CD4-positive, CD25-positive, alpha-beta regulatory T cell (primary cell): ENCODE measurements at regions not wholly inside any gene's neighbourhood (a gene's known extent, or its start where the extent isn't known, plus 50 kb on each side); places are given as distances from the start of the nearest gene placed in this dataset.
"Not testable (repeated sequence)": the region's sequence is repeated elsewhere in the genome, so short reads cannot be mapped to it uniquely, and the experiment has no call there.

Source experiments
- ATAC-seq, 2 donors: fragments of 150-1000 bp; cut with Tn5 transposase; one replicate each; pipeline ENCODE4 v1.10.0; 2021; ENCODE audit warnings: low read depth in 2 of 2, moderate number of reproducible peaks in 2 of 2, moderate library complexity in 1 of 2
- DNase-seq, 3 donors: peaks; one replicate each; pipeline versions ENCODE4 v3.0.0 to v3.0.0-alpha.2; 2012 to 2022; ENCODE audit warnings: mixed read lengths in 1 of 3
- H3K27ac ChIP-seq: one replicate; pipeline ENCODE4 v1.7.0; 2013; ENCODE audit warnings: mild to moderate bottlenecking, low read length; ENCODE audit not compliant: insufficient read depth, poor library complexity, severe bottlenecking
- H3K27me3 ChIP-seq: one replicate; pipeline ENCODE4 v1.7.0; 2013; ENCODE audit warnings: low read length; ENCODE audit not compliant: control insufficient read depth, insufficient read depth
- H3K36me3 ChIP-seq: one replicate; pipeline ENCODE4 v1.7.0; 2013; ENCODE audit warnings: mild to moderate bottlenecking, low read length, moderate library complexity; ENCODE audit not compliant: control insufficient read depth, insufficient read depth
- H3K4me1 ChIP-seq: 2 replicates; pipeline ENCODE4 v1.7.0; 2013; ENCODE audit warnings: mild to moderate bottlenecking, low read length; ENCODE audit not compliant: insufficient read depth, control insufficient read depth, poor library complexity, severe bottlenecking
- H3K4me3 ChIP-seq: one replicate; pipeline ENCODE4 v1.7.0; 2013; ENCODE audit warnings: low read depth, mild to moderate bottlenecking, low read length, moderate library complexity
- H3K9me3 ChIP-seq, 2 experiments: 1 replicate in 1 of 2; 2 replicates in 1 of 2; pipeline ENCODE4 v1.7.0; 2013; ENCODE audit warnings: low read length in 2 of 2, mild to moderate bottlenecking in 1 of 2, moderate library complexity in 1 of 2; ENCODE audit not compliant: control insufficient read depth in 2 of 2
- H3K27ac Mint-ChIP-seq, 3 donors: one replicate each; pipeline ENCODE4 v1.8.0; 2020 to 2022; ENCODE audit warnings: mild to moderate bottlenecking in 3 of 3, mixed read lengths in 3 of 3, moderate library complexity in 2 of 3
- H3K27me3 Mint-ChIP-seq: one replicate; pipeline ENCODE4 v1.8.0; 2022; ENCODE audit warnings: mild to moderate bottlenecking, mixed read lengths
- H3K36me3 Mint-ChIP-seq: one replicate; pipeline ENCODE4 v1.8.0; 2020; ENCODE audit warnings: mixed read lengths
- H3K4me1 Mint-ChIP-seq, 4 donors: one replicate each; pipeline ENCODE4 v1.8.0; 2020 to 2022; ENCODE audit warnings: mixed read lengths in 4 of 4, mild to moderate bottlenecking in 1 of 4
- H3K4me3 Mint-ChIP-seq, 4 donors: one replicate each; pipeline ENCODE4 v1.8.0; 2020 to 2022; ENCODE audit warnings: mild to moderate bottlenecking in 4 of 4, mixed read lengths in 4 of 4, moderate library complexity in 3 of 4
- H3K9me3 Mint-ChIP-seq, 7 donors: one replicate each; pipeline ENCODE4 v1.8.0; 2020 to 2022; ENCODE audit warnings: mixed read lengths in 7 of 7, mild to moderate bottlenecking in 3 of 7, moderate library complexity in 2 of 7

GRCh38 chr7:119745280-119745679, 527.7 kb upstream of the KCND2 start:
- peaks cover 0 to 11% (median 2%) of the 10 kb centered on the region in 7 donors for H3K9me3 Mint-ChIP-seq
- not testable (repeated sequence) for H3K4me1 Mint-ChIP-seq, H3K4me1 ChIP-seq, H3K4me3 ChIP-seq, H3K27me3 Mint-ChIP-seq, H3K27me3 ChIP-seq, H3K36me3 Mint-ChIP-seq, H3K36me3 ChIP-seq, H3K27ac Mint-ChIP-seq, ATAC-seq, H3K9me3 ChIP-seq, DNase-seq, H3K4me3 Mint-ChIP-seq, H3K27ac ChIP-seq

DNA sequence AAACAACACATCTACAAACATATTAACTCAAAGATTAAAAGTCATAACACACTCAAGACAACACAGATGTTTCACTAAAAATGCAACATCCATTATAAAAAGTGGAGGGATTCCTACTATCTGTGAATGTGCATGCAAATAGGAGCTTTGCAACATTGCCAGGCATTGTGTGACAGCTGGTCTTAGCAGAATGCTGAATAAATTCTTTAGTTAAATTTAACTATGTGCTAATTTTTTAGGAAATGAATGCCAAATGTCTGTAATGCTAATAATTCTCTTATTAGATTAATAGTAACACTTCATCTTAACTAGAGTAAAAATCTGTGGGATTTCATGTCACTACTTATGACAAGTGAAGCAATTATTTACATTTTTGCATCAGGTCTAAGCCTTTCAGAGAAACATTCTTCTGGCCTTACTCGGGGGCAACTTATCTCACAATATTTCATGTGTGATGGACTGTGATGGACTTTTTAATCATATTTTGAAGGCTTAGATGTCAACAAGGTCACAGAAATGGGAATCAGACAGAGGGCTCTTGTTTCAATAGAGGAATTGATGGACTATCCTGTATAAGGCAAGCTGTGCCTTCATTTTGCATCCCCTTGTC, 524.6 kb upstream of the KCND2 start:
- H3K4me1 ChIP-seq, result no peaks in the 10 kb centered on the region
- Mint-ChIP-seq H3K27ac (no peak overlapping the region), H3K4me1 (no peaks in the 10 kb centered on the region), H3K27me3 (no peaks in the 10 kb centered on the region), H3K4me3 (no peak overlapping the region), H3K9me3 (peaks cover 0 to 12% (median 2%) of the 10 kb centered on the region in 7 donors), H3K36me3 (no peaks in the 10 kb centered on the region)
- no peak for DNase-seq
- no peak overlapping the region for H3K4me3 ChIP-seq
- no peaks in the 10 kb centered on the region for H3K9me3 ChIP-seq
- no peak overlapping the region for H3K27ac ChIP-seq
- ATAC-seq, result no peak
- no peaks in the 10 kb centered on the region for H3K27me3 ChIP-seq
- H3K36me3 ChIP-seq, result no peaks in the 10 kb centered on the region

GRCh38 chr7:119748991-119749390, 524.0 kb upstream of the KCND2 start:
- Histone ChIP-seq H3K27ac (no peak overlapping the region), H3K4me1 (no peaks in the 10 kb centered on the region), H3K27me3 (no peaks in the 10 kb centered on the region), H3K36me3 (no peaks in the 10 kb centered on the region), H3K4me3 (no peak overlapping the region), H3K9me3 (no peaks in the 10 kb centered on the region)
- ATAC-seq (no peak), DNase-seq (no peak)
- no peak overlapping the region for H3K27ac Mint-ChIP-seq
- H3K27me3 Mint-ChIP-seq, result no peaks in the 10 kb centered on the region
- H3K36me3 Mint-ChIP-seq, result no peaks in the 10 kb centered on the region
- no peaks in the 10 kb centered on the region for H3K4me1 Mint-ChIP-seq
- no peak overlapping the region for H3K4me3 Mint-ChIP-seq
- H3K9me3 Mint-ChIP-seq, result peaks cover 0 to 18% (median 2%) of the 10 kb centered on the region in 7 donors

- Histone ChIP-seq H3K36me3 (no peaks in the 10 kb centered on the region), H3K9me3 (no peaks in the 10 kb centered on the region), H3K27ac (no peak overlapping the region), H3K27me3 (no peaks in the 10 kb centered on the region), H3K4me3 (no peak overlapping the region), H3K4me1 (no peaks in the 10 kb centered on the region)
- Mint-ChIP-seq H3K27ac (no peak overlapping the region), H3K4me3 (no peak overlapping the region), H3K36me3 (no peaks in the 10 kb centered on the region), H3K27me3 (no peaks in the 10 kb centered on the region), H3K9me3 (peaks cover 0 to 14% (median 5%) of the 10 kb centered on the region in 7 donors), H3K4me1 (no peaks in the 10 kb centered on the region)
- ATAC-seq (no peak), DNase-seq (no peak)
Observed at GRCh38 chr7:119756687-119757086, 516.3 kb upstream of the KCND2 start.

DNA sequence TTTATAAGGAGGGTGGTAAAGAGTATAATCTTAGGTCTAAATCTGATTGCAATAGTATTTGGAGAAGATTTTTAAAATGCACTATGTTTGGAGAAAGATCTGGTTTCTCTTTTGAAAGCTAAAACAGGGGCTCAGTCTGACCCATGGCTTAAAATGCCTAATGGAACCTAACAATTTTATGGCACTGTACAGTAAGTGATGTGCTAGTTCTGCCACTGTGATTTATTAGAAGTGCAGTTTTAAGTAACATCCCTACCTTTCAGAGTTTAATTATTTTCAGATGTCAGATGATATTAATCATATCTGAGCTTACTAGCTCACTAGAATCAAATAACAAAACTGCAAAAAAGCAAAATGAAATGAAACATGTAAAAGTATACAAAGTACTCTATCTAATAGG, 514.7 kb upstream of the KCND2 start:
- Histone ChIP-seq H3K27me3 (no peaks in the 10 kb centered on the region), H3K4me3 (no peak overlapping the region), H3K27ac (no peak overlapping the region), H3K36me3 (no peaks in the 10 kb centered on the region), H3K4me1 (no peaks in the 10 kb centered on the region), H3K9me3 (no peaks in the 10 kb centered on the region)
- H3K4me3 Mint-ChIP-seq, result no peak overlapping the region
- DNase-seq (no peak), ATAC-seq (no peak)
- no peak overlapping the region for H3K27ac Mint-ChIP-seq
- no peaks in the 10 kb centered on the region for H3K4me1 Mint-ChIP-seq
- H3K36me3 Mint-ChIP-seq, result no peaks in the 10 kb centered on the region
- no peaks in the 10 kb centered on the region for H3K27me3 Mint-ChIP-seq
- H3K9me3 Mint-ChIP-seq, result peaks cover 0 to 11% (median 5%) of the 10 kb centered on the region in 7 donors

DNA sequence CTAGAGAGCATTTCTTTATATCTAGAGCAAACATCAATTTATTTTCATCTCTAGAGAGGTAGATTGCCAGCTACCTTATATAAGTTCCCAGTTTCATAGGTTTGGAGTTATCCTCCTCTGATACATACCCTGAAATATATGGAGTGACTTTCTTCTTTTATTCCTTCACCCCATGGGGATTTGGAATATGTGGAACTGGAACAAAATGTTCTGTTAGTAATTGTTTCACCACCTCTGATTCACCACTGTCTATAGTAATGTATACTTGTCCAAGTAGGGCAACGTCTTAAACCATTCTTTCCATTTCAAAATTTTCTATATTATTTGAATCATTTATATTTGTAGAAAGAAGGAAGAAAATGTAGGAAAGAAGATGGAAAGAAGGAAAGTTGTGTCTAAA, 511.2 kb upstream of the KCND2 start:
- H3K4me1 ChIP-seq, result no peaks in the 10 kb centered on the region
- Mint-ChIP-seq H3K27me3 (no peaks in the 10 kb centered on the region), H3K4me3 (no peak overlapping the region), H3K9me3 (peaks cover 0 to 10% (median 4%) of the 10 kb centered on the region in 7 donors), H3K36me3 (no peaks in the 10 kb centered on the region), H3K27ac (no peak overlapping the region), H3K4me1 (no peaks in the 10 kb centered on the region)
- H3K9me3 ChIP-seq, result no peaks in the 10 kb centered on the region
- H3K27ac ChIP-seq, result no peak overlapping the region
- no peaks in the 10 kb centered on the region for H3K27me3 ChIP-seq
- H3K36me3 ChIP-seq, result no peaks in the 10 kb centered on the region
- DNase-seq (no peak), ATAC-seq (no peak)
- H3K4me3 ChIP-seq, result no peak overlapping the region

- no peaks in the 10 kb centered on the region for H3K36me3 Mint-ChIP-seq
- no peak overlapping the region for H3K27ac Mint-ChIP-seq
- H3K36me3 ChIP-seq, result no peaks in the 10 kb centered on the region
- no peaks in the 10 kb centered on the region for H3K9me3 ChIP-seq
- H3K9me3 Mint-ChIP-seq, result peaks cover 0 to 12% (median 6%) of the 10 kb centered on the region in 7 donors
- H3K4me1 ChIP-seq, result no peaks in the 10 kb centered on the region
- no peak overlapping the region for H3K4me3 Mint-ChIP-seq
- DNase-seq, result no peak
- no peaks in the 10 kb centered on the region for H3K27me3 ChIP-seq
- ATAC-seq, result no peak
- H3K27ac ChIP-seq, result no peak overlapping the region
- no peaks in the 10 kb centered on the region for H3K27me3 Mint-ChIP-seq
- H3K4me1 Mint-ChIP-seq, result no peaks in the 10 kb centered on the region
- H3K4me3 ChIP-seq, result no peak overlapping the region
Observed at GRCh38 chr7:119782286-119782685, 490.7 kb upstream of the KCND2 start.

DNA sequence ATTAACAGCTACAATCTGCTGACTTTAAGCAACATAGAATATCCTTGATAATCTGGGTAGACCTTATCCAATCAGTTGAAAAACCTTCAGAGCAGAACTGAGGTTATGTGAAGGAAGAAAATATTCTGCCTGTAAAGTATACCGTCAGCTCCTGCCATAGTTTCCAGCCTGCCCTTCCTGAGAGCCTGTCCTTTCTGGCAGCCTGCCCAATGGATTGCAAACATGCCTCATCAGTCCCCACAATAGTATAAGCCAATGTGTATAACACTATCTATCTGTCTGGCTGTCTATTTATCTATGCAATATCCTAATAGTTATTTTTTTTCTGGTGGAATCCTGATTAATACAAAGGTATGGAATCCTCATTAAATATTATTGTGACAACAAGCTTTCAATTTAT, 489.2 kb upstream of the KCND2 start:
- ATAC-seq (no peak), DNase-seq (no peak)
- no peaks in the 10 kb centered on the region for H3K27me3 Mint-ChIP-seq
- no peak overlapping the region for H3K27ac ChIP-seq
- no peaks in the 10 kb centered on the region for H3K36me3 ChIP-seq
- no peaks in the 10 kb centered on the region for H3K9me3 ChIP-seq
- no peaks in the 10 kb centered on the region for H3K4me1 ChIP-seq
- no peak overlapping the region for H3K4me3 ChIP-seq
- H3K27me3 ChIP-seq, result no peaks in the 10 kb centered on the region
- no peaks in the 10 kb centered on the region for H3K4me1 Mint-ChIP-seq
- no peaks in the 10 kb centered on the region for H3K36me3 Mint-ChIP-seq
- H3K9me3 Mint-ChIP-seq, result peaks cover 0 to 10% (median 4%) of the 10 kb centered on the region in 7 donors
- H3K27ac Mint-ChIP-seq, result no peak overlapping the region
- H3K4me3 Mint-ChIP-seq, result no peak overlapping the region
